Stimulated activated naive CD8-positive, alpha-beta T cell treated with anti-CD3 and anti-CD28 coated beads, Interleukin-15, Interleukin-2, amounts not matched to agents 100 U/mL and 50 U/mL, for 24 hours (primary cell): ENCODE measurements at regions not wholly inside any gene's neighbourhood (a gene's known extent, or its start where the extent isn't known, plus 50 kb on each side); places are given as distances from the start of the nearest gene placed in this dataset.
"Not testable (repeated sequence)": the region's sequence is repeated elsewhere in the genome, so short reads cannot be mapped to it uniquely, and the experiment has no call there.

Source experiments
- ATAC-seq: fragments of 150-1000 bp; cut with Tn5 transposase; one replicate; pipeline ENCODE4 v1.10.0; 2021
- DNase-seq: peaks from one replicate; pipeline ENCODE4 v3.0.0; 2021

DNA sequence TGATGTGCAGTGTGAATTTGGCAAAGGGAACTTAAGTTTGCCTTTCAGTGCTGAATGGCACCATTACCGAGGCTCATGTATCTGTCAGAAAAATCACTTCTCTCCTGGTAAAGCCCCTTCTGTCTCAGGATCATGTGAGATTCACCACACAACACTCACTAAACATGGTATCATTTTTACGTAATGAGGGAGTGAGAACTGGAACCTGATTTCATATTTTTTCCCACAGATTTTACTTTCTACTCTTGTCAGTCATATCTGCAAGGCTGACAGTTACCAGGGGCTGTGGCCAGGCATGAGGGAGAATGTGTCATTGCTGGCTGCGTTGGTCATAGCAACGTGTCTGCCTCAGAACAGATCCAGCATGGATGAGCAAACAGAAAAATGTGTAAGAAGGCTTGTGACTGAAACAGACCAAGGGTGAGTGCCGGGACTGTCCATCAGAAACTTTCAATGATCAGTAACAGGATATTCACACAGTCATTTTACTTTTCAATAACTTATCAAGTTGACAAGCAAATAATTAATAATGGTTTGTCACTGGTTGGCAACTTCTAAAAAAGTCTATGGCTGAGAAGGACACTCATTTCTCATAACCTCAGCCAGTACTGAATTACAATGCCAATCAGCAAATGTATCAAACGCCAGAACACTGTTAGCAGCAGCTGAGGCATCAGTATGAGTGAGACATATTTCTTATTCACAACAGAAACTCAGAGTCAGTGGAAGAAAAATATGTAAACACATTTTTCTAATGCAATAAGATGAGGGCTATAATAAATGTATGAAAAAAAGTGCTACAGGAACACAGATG lies 100.5 kb downstream of the CDC42EP3 start:
- DNase-seq: peak; percentile 59
- ATAC-seq: peak; percentile 94

- ATAC-seq (no peak), DNase-seq (no peak)
Observed at GRCh38 chr2:37571587-37572136, 99.8 kb downstream of the CDC42EP3 start.

DNA sequence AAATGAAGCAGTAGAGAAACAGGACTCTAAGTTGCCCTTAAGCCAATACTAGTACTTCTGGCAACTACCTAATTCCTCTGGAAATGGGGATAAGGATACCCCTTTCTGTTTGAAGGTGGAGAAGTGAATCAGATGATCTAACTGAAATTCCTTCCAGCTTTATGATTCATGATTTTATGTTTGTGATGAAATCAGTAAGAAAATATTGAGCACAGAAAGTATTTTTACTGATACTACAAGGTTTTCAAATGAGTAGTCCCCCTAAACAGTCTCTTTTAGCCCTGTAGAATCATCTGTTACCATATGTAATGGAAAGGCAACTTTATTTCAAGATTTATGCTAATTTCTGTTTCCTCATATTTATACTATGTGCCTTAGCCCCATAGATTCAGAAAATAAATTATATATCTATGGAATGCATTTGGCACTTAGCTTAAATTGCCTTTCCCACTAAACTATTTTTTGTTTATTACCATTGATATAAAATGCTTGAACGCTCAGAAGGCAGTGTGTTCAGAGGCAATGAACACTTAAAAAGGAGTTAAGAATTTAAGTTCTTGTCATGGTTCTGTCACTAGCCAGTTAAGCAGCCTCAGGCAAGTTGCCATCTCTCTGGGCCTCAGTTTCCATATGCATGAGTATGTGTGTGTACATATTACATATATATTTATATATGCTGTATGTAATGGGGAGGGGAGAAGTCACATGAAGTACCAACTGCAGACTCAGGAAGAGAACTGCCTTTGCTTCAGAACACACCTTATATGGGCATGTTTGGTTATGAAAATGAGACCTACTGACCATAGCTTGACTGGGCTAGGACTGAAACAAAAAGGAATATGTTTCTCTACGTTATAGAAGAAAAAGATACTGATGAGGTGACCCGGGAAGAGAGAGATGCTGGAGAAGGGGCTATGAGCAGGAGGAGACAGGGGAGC lies 97.7 kb downstream of the CDC42EP3 start:
- DNase-seq (no peak), ATAC-seq (no peak)

DNA sequence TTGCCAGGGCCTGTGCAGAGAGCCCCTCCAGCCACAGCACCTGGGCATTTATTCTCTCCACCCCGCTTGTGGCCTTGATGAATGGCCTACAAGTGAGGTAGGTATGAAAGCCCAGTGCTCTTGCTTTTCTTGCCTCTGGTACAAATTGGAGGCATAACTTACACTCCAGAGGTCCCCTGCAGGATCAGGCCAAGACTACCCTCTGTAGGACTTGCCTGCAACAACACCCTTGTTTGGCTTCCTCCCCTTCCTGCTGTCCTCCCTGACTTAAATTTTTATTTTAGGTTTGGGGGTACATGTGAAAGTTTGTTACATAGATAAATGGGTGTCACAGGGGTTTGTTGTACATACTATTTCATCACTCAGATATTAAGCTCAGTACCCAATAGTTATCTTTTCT lies 95.7 kb downstream of the CDC42EP3 start:
- DNase-seq: no peak
- ATAC-seq: no peak

DNA sequence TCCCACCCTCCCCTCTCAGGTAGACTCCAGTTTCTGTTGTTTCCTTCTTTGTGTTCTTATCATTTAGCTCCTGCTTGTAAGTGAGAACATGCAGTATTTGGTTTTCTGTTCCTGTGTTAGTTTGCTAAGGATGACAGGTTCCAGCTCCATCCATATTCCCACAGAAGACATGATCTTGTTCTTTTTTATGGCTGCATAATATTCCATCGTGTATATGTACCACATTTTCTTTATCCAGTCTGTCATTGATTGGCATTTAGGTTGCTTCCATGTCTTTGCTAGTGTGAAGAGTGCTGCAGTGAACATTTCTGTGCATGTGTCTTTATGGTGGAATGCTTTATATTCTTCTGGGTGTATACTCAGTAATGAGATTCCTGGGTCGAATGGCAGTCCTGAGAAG lies 95.2 kb downstream of the CDC42EP3 start:
- ATAC-seq, DNase-seq: not testable (repeated sequence)

- ATAC-seq (no peak), DNase-seq (no peak)
Observed at GRCh38 chr2:37576831-37577230, 94.6 kb downstream of the CDC42EP3 start.

DNA sequence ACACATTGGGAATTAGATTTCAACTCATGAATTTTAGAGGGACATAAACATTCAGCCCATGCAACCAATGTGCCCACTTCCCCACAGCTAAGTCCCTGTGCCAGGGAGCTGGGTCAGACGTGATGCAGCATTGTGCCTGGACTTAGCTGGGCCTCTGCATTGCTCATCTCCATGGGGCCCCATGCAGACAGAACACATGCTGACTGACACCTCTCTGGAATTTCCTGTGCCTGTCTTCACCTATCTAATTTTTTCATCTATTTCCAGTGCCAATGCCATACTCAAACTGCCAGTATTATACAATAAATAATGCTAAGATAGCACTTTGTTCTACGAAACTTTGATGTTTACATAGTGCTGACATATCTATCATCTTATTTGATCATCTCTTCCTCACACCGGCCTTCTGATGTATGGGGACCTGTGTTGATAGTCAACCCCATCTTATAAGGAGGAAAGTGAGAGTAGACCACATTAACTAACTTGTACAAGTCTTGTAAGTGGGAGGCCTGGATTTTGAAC lies 92.2 kb downstream of the CDC42EP3 start:
- DNase-seq (no peak), ATAC-seq (no peak)

GRCh38 chr2:37579949-37580348 lies 91.5 kb downstream of the CDC42EP3 start:
- DNase-seq, ATAC-seq: not testable (repeated sequence)

DNA sequence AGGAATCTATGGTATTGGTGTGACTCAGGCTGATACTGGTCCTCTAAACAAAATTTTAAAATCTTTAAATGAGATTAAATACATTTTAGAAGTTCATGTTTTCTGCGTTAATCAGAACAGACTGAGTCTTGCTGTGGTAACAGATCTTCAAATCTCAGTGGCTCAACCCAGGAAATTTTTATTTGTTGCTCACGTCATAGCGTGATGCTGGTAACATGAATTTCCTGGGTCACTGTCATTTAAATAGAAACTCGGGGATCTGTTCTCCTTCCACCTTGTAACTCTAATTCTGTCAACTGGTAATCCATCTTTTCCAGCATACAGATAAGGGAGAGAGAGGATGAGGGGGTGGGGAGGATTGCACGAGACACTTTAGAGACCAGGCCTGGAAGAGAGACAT lies 90.0 kb downstream of the CDC42EP3 start:
- DNase-seq (no peak), ATAC-seq (no peak)

GRCh38 chr2:37582481-37583220 lies 88.8 kb downstream of the CDC42EP3 start:
- no peak for ATAC-seq
- DNase-seq: no peak

- no peak for ATAC-seq
- no peak for DNase-seq
Observed at GRCh38 chr2:37583402-37583801, 88.0 kb downstream of the CDC42EP3 start.

GRCh38 chr2:37583867-37584266 lies 87.6 kb downstream of the CDC42EP3 start:
- no peak for DNase-seq
- ATAC-seq: no peak

GRCh38 chr2:37585295-37585908 lies 86.0 kb downstream of the CDC42EP3 start:
- peak; percentile 33 for ATAC-seq
- DNase-seq: peak; percentile 52

- peak; percentile 76 for ATAC-seq
- DNase-seq: peak; percentile 61
Observed at GRCh38 chr2:37585982-37586621, 85.3 kb downstream of the CDC42EP3 start.

DNA sequence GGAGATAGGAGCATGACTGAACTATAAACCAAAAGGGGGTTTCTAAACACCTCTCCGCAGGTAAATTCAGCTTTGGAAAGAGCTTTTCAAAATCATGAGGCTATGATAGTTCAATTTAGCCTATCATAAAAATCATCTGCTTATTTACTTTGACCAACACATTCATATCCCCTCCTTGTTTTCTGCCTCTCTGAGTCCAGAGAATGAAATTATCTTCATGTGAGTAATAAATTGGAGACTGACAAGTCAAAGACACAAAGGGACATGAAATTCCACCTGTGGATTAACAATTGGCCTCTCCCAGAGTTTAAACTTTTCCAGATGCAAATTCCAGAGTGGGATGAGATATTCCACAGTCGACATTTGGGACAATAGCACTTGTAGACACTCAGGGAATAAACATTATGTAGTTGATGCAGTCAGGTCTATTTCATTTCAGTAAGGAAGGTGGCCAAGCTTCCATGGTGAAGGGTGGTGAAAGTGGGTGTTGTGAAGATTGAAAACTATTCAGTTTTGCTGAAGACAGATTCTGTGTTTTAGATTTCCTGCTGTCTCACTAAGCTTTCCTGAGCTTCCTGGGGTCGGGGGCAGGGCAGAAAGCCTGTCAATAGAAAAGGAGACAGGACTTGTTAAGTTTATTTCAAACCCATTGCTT lies 84.7 kb downstream of the CDC42EP3 start:
- ATAC-seq (no peak), DNase-seq (no peak)

GRCh38 chr2:37587817-37588216 lies 83.6 kb downstream of the CDC42EP3 start:
- DNase-seq: no peak
- ATAC-seq: no peak

DNA sequence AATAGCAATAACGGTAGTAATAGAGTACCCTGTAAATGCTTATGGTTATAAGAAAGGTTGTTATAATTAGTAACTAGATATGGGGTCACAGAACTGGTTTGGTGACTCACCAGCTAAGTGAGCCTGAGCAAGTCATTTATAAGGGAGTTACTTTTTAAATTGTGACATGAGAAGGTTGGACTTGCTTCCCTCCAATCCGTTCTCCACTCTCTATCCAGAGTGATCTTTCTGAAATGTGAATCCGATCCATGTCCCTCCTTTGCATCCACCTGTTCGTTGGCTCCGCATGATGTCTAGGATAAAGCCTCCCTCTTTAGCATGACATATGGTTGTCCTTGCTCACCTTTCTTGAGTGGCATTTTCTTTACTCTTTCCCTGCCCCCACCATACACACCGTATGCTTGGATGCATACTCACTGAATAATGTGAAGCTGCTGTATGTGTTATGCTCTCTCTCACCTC lies 83.1 kb downstream of the CDC42EP3 start:
- DNase-seq (no peak), ATAC-seq (no peak)

DNA sequence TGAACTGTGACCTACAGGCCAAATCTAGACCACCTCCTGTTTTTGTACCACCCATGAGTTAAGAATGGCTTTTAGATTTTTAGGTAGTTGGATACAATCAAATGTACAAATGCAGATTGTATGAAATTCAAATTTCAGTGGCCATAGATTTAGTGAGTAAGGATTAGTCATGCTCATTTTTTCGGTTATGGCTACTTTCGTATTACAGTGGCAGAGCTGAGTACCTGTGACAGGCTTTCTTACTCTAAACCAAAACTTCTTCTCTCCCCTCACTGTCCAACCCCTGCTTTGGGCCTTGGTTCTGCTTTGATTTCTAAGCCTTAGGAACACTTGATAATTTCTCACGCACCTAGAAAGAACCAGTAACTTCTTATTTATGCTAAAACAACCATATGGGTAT lies 82.1 kb downstream of the CDC42EP3 start:
- DNase-seq: no peak
- ATAC-seq: peak; percentile 57

- DNase-seq: no peak
Observed at GRCh38 chr2:37590119-37590571, 81.3 kb downstream of the CDC42EP3 start.

More at GRCh38 chr2:37590119-37590571, 81.3 kb downstream of the CDC42EP3 start:
- ATAC-seq: no peak
